ENCODE measurements at regions not wholly inside any gene's neighbourhood (a gene's known extent, or its start where the extent isn't known, plus 50 kb on each side); places are given as distances from the start of the nearest gene placed in this dataset.

DNA sequence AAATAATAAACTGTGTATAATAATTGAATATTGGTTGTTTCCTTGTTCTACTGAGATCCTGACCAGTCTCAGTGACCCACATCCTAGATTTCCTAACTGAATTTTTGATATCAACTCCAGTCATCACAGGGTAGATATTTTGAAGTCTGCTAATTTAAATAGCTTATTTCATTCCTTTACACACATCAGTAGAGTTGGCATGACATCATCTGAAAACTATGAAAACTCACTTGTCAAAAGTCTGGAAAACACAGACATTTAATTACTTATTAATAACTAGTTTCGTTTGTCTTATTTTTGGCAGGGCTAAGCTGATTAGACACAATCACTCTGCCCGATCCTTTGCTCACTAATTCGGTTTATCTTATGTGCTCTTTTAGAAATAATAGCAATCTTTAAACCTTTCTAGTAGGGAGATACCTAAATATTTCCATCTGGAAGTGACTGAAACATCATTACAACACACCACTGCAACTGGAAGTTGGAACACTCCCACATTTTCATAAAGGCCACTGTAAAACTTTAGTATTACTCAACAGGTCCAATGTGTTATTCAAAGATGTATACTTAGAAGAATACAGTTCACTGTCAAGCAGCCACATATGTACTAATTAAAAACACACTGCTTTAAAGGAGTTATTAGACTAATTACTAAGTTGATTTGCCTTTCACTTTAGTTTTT lies 198.4 kb upstream of the ZNF717 start:
- Histone ChIP-seq H3K36me3 (no peaks in the 10 kb centered on the region), H3K4me1 (no peaks in the 10 kb centered on the region), H3K4me3 (no peak overlapping the region), H3K27me3 (no peaks in the 10 kb centered on the region), H3K27ac (no peak overlapping the region), H3K9me3 (peaks cover 0 to 6% of the 10 kb centered on the region in 2 donors)
- DNase-seq, result no peak
- TF ChIP-seq, protein P1, sequence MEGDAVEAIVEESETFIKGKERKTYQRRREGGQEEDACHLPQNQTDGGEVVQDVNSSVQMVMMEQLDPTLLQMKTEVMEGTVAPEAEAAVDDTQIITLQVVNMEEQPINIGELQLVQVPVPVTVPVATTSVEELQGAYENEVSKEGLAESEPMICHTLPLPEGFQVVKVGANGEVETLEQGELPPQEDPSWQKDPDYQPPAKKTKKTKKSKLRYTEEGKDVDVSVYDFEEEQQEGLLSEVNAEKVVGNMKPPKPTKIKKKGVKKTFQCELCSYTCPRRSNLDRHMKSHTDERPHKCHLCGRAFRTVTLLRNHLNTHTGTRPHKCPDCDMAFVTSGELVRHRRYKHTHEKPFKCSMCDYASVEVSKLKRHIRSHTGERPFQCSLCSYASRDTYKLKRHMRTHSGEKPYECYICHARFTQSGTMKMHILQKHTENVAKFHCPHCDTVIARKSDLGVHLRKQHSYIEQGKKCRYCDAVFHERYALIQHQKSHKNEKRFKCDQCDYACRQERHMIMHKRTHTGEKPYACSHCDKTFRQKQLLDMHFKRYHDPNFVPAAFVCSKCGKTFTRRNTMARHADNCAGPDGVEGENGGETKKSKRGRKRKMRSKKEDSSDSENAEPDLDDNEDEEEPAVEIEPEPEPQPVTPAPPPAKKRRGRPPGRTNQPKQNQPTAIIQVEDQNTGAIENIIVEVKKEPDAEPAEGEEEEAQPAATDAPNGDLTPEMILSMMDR (IDR thresholded peaks at IDR 0.05), result no peak
- TF ChIP-seq POLR2AphosphoS5 (IDR thresholded peaks at IDR 0.05) (no peak), EP300 (IDR thresholded peaks at IDR 0.05; ENCODE audit: low read depth) (no peak), POLR2A (IDR thresholded peaks at IDR 0.05) (no peak)
- WGBS, 2 donors (ENCODE audit: low coverage in 1 of 2), result 63 to 65% methylated on average over 3 of the region's 3 CpGs
- in situ Hi-C loops (cut with MboI; ENCODE audit: low pct_ligation_motif_present in 1 of 4, low pct_unique_long_range_greater_than_20kb in 1 of 4, low sequenced_read_pairs in 3 of 4) (no loop called here), intact Hi-C loops (cut with DNase I; ENCODE audit: low total_unique reads) (no loop called here)

DNA sequence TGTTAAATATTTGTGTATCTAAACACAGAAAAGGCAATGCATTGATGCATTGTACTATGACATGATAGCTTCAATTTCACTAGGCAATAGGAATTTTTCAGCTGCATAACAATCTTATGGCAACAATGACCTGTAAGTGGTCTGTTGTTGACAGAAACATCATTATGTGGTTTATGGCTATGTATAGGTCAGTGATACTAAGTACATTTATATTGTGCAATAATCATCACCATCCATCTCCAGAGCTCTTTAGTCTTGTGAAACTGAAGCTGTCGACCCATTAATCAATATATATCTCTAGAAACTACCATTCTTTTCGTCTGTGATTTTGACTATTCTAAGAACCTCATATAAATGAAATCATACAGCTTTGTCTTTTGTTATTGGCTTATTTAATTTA lies 200.1 kb upstream of the ZNF717 start:
- peaks cover 0 to 6% of the 10 kb centered on the region in 2 donors for H3K9me3 ChIP-seq
- WGBS, 2 donors (ENCODE audit: low coverage in 1 of 2), result 13 to 28% methylated on average over 2 of the region's 2 CpGs
- no peak for DNase-seq
- intact Hi-C loops (cut with DNase I; ENCODE audit: low total_unique reads) (no loop called here), in situ Hi-C loops (cut with MboI; ENCODE audit: low pct_ligation_motif_present in 1 of 4, low pct_unique_long_range_greater_than_20kb in 1 of 4, low sequenced_read_pairs in 3 of 4) (no loop called here)
- no peak overlapping the region for H3K4me3 ChIP-seq
- H3K27ac ChIP-seq, result no peak overlapping the region
- no peaks in the 10 kb centered on the region for H3K4me1 ChIP-seq
- no peaks in the 10 kb centered on the region for H3K27me3 ChIP-seq
- H3K36me3 ChIP-seq, result no peaks in the 10 kb centered on the region
- TF ChIP-seq POLR2AphosphoS5 (IDR thresholded peaks at IDR 0.05) (no peak), POLR2A (IDR thresholded peaks at IDR 0.05) (no peak), EP300 (IDR thresholded peaks at IDR 0.05; ENCODE audit: low read depth) (no peak)
- TF ChIP-seq, protein P1 (IDR thresholded peaks at IDR 0.05), result no peak

DNA sequence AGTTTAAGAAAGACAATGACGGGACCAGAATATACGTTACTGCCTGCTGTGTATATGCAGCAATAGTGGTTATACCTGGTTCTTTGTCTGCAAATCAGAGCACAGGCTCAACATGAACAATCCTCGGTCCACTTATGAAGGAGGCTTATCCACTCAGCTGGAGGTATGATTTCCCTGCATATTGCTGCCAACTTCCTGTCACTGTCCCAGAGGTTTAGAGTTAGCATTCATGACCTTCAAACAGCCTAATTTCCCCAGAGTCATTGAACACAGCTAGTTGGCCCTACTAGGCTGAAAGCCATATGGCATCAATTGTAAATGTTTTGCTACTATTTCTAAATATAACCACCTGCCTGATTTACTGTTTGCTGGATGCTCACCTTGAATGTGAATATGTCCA lies 224.9 kb upstream of the ZNF717 start:
- intact Hi-C loops (cut with DNase I; ENCODE audit: low total_unique reads), result no loop called here
- no peak overlapping the region for H3K27ac ChIP-seq
- in situ Hi-C loops (cut with MboI; ENCODE audit: low pct_ligation_motif_present in 1 of 4, low pct_unique_long_range_greater_than_20kb in 1 of 4, low sequenced_read_pairs in 3 of 4), result no loop called here
- TF ChIP-seq, protein P1 (IDR thresholded peaks at IDR 0.05), result no peak
- TF ChIP-seq POLR2AphosphoS5 (IDR thresholded peaks at IDR 0.05), result no peak
- no peak for TF ChIP-seq EP300 (IDR thresholded peaks at IDR 0.05; ENCODE audit: low read depth)
- DNase-seq, result no peak
- WGBS, 2 donors (ENCODE audit: low coverage in 1 of 2), result 80 to 85% methylated on average over 2 to 3 of the region's 3 CpGs
- H3K36me3 ChIP-seq, result no peaks in the 10 kb centered on the region
- no peak overlapping the region for H3K4me3 ChIP-seq
- H3K27me3 ChIP-seq, result no peaks in the 10 kb centered on the region
- no peaks in the 10 kb centered on the region for H3K4me1 ChIP-seq
- no peaks in the 10 kb centered on the region for H3K9me3 ChIP-seq

DNA sequence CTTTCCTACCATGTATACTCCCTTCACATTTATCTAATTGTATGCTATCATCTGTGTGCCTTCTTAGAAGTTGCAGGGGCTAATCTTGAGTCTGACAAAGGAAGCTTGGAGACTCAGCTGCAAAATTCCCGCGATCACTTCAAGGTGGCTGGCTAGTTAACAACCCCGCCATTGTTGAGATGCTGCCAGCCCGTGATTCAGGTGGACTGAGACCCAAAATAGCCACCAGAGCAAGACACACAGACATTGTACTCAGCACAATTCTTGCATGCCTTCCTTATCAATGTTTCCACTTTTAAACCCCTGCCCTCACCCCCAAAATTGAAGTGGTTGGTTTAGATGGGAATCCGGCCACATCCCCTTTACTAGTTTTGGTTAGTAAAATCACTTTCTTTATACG lies 225.8 kb upstream of the ZNF717 start:
- 86 to 92% methylated on average over 4 to 6 of the region's 6 CpGs for WGBS, 2 donors (ENCODE audit: low coverage in 1 of 2)
- intact Hi-C loops (cut with DNase I; ENCODE audit: low total_unique reads) (no loop called here), in situ Hi-C loops (cut with MboI; ENCODE audit: low pct_ligation_motif_present in 1 of 4, low pct_unique_long_range_greater_than_20kb in 1 of 4, low sequenced_read_pairs in 3 of 4) (no loop called here)
- DNase-seq, result no peak
- TF ChIP-seq, protein P1 (IDR thresholded peaks at IDR 0.05), result no peak
- TF ChIP-seq POLR2A (IDR thresholded peaks at IDR 0.05) (no peak), EP300 (IDR thresholded peaks at IDR 0.05; ENCODE audit: low read depth) (no peak), POLR2AphosphoS5 (IDR thresholded peaks at IDR 0.05) (no peak)
- Histone ChIP-seq H3K27me3 (no peaks in the 10 kb centered on the region), H3K4me3 (no peak overlapping the region), H3K4me1 (no peaks in the 10 kb centered on the region), H3K9me3 (no peaks in the 10 kb centered on the region), H3K36me3 (no peaks in the 10 kb centered on the region), H3K27ac (no peak overlapping the region)

All from transverse colon (tissue), 4 donors.